ENCODE measurements at regions not wholly inside any gene's neighbourhood (a gene's known extent, or its start where the extent isn't known, plus 50 kb on each side); places are given as distances from the start of the nearest gene placed in this dataset.

GRCh38 chr19:33916792-33917191, 120.1 kb downstream of the KCTD15 start:
- TF ChIP-seq CTCF (conservative IDR thresholded peaks at IDR 0.05): no peak
- H3K27me3 Mint-ChIP-seq: peaks cover 9% of the 10 kb centered on the region
- H3K27ac Mint-ChIP-seq: no peak overlapping the region
- no peaks in the 10 kb centered on the region for H3K4me1 Mint-ChIP-seq (ENCODE audit: unreplicated experiment)
- no peak overlapping the region for H3K4me3 Mint-ChIP-seq
- no peak for DNase-seq (ENCODE audit: extremely low spot score, unreplicated experiment)
- H3K36me3 Mint-ChIP-seq: no peaks in the 10 kb centered on the region
- peaks cover 4% of the 10 kb centered on the region for H3K9me3 Mint-ChIP-seq

GRCh38 chr19:33919291-33919690, 122.6 kb downstream of the KCTD15 start:
- TF ChIP-seq CTCF (conservative IDR thresholded peaks at IDR 0.05): no peak
- no peak overlapping the region for H3K27ac Mint-ChIP-seq
- no peaks in the 10 kb centered on the region for H3K4me1 Mint-ChIP-seq (ENCODE audit: unreplicated experiment)
- peaks cover 4% of the 10 kb centered on the region for H3K27me3 Mint-ChIP-seq
- no peak for DNase-seq (ENCODE audit: extremely low spot score, unreplicated experiment)
- no peaks in the 10 kb centered on the region for H3K36me3 Mint-ChIP-seq
- H3K4me3 Mint-ChIP-seq: no peak overlapping the region
- peaks cover 4% of the 10 kb centered on the region for H3K9me3 Mint-ChIP-seq

- H3K27ac Mint-ChIP-seq: no peak overlapping the region
- H3K36me3 Mint-ChIP-seq: no peaks in the 10 kb centered on the region
- no peak for TF ChIP-seq CTCF (conservative IDR thresholded peaks at IDR 0.05)
- no peak overlapping the region for H3K4me3 Mint-ChIP-seq
- peaks cover 8% of the 10 kb centered on the region for H3K27me3 Mint-ChIP-seq
- H3K4me1 Mint-ChIP-seq (ENCODE audit: unreplicated experiment): no peaks in the 10 kb centered on the region
- peaks cover 4% of the 10 kb centered on the region for H3K9me3 Mint-ChIP-seq
- no peak for DNase-seq (ENCODE audit: extremely low spot score, unreplicated experiment)
Observed at GRCh38 chr19:33921165-33921564, 124.5 kb downstream of the KCTD15 start.

- H3K4me1 Mint-ChIP-seq (ENCODE audit: unreplicated experiment): no peaks in the 10 kb centered on the region
- H3K4me3 Mint-ChIP-seq: no peak overlapping the region
- no peaks in the 10 kb centered on the region for H3K36me3 Mint-ChIP-seq
- no peak for DNase-seq (ENCODE audit: extremely low spot score, unreplicated experiment)
- H3K9me3 Mint-ChIP-seq: no peaks in the 10 kb centered on the region
- H3K27ac Mint-ChIP-seq: no peak overlapping the region
- H3K27me3 Mint-ChIP-seq: peaks cover 11% of the 10 kb centered on the region
- no peak for TF ChIP-seq CTCF (conservative IDR thresholded peaks at IDR 0.05)
Observed at GRCh38 chr19:33926306-33926705, 129.6 kb downstream of the KCTD15 start.

- Mint-ChIP-seq H3K4me1 (ENCODE audit: unreplicated experiment) (no peaks in the 10 kb centered on the region), H3K36me3 (no peaks in the 10 kb centered on the region), H3K27me3 (peaks cover 11% of the 10 kb centered on the region), H3K27ac (no peak overlapping the region), H3K9me3 (no peaks in the 10 kb centered on the region), H3K4me3 (no peak overlapping the region)
- TF ChIP-seq CTCF (conservative IDR thresholded peaks at IDR 0.05): no peak
- no peak for DNase-seq (ENCODE audit: extremely low spot score, unreplicated experiment)
Observed at GRCh38 chr19:33927789-33928457, 131.3 kb downstream of the KCTD15 start.

Data from type B pancreatic cell (in vitro differentiated cells).